ENCODE measurements at regions not wholly inside any gene's neighbourhood (a gene's known extent, or its start where the extent isn't known, plus 50 kb on each side); places are given as distances from the start of the nearest gene placed in this dataset.

DNA sequence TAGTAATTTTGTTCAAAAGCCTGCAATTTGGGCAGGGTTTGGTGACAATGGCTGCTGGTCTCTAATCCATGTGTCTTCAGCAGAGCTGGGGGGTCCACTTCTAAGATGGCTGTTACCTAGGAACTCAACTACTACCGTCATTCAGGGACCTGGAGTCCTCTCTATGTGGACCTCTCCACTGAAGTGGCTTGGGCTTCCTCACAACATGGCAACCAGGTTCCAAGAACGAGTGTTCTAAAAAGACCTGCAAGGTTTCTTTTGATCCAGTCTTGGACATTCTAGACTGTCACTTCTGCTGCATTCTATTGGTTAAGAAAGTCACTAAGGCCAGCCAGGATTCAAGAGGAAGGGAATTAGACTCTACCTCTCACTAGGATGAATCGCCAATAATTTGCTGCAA, 387.0 kb downstream of the NXPE2 start:
- TF ChIP-seq, protein P1, sequence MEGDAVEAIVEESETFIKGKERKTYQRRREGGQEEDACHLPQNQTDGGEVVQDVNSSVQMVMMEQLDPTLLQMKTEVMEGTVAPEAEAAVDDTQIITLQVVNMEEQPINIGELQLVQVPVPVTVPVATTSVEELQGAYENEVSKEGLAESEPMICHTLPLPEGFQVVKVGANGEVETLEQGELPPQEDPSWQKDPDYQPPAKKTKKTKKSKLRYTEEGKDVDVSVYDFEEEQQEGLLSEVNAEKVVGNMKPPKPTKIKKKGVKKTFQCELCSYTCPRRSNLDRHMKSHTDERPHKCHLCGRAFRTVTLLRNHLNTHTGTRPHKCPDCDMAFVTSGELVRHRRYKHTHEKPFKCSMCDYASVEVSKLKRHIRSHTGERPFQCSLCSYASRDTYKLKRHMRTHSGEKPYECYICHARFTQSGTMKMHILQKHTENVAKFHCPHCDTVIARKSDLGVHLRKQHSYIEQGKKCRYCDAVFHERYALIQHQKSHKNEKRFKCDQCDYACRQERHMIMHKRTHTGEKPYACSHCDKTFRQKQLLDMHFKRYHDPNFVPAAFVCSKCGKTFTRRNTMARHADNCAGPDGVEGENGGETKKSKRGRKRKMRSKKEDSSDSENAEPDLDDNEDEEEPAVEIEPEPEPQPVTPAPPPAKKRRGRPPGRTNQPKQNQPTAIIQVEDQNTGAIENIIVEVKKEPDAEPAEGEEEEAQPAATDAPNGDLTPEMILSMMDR (IDR thresholded peaks at IDR 0.05; ENCODE audit: low read depth, low read length), result no peak
- no peak for DNase-seq (ENCODE audit: extremely low read depth, low read depth)

DNA sequence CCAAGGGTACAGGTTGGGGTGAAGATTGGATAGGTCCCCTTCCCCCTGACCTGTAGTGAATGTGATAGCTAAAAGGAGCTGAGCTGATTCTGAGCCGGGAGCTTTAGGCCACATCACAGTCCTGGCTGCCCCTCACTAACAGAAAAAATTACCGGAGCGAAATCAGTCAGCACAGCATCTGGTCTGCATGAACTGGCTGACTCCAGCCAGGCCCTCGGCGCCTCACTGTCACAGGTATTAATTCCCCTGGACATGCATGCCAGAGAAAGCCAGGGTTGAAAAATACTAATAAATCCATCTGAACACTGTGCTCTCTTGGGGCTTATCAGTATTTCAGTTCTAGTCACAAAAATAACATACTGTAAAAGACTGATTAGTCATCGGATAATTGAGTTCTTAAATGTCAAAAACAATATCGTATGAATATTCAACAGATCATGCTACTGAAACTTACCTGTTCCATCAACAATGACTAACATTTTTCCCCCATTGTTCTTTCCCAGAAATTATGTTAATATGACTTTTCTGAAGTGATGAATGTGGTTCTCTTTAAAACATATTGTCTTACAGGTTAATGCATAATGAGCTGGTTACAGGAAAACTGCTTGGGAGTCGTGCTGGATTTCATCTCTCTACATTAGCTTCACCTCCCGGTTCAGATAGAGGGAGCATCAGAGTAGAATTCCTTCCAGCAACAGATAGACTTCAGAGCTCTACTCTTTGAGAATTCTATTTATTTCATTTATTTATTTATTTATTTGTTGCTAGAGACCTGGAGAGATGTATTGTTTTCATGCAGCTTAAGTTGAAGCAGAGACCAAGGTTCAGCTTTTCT, 387.7 kb downstream of the NXPE2 start:
- TF ChIP-seq, protein P1 (IDR thresholded peaks at IDR 0.05; ENCODE audit: low read depth, low read length), result no peak
- no peak for DNase-seq (ENCODE audit: extremely low read depth, low read depth)

DNA sequence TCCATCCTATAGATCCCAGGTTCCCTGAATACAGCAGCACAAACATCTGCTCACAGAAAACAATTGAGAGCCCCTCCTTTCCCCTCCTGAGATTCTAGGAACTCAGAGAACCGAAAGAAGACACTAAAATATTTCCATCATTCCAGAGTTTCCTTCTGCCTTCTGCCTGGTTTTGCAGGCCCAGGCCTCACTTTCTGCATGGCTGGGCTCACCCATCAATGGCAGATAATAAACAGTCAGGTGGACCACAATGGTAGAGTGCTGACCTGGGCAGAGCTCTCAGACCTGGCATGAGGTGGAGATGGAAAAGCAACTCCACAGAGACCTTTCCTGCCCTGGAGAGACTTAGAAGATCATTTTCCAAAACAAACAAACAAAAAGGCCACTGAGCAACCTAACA, 389.1 kb downstream of the NXPE2 start:
- DNase-seq (ENCODE audit: extremely low read depth, low read depth), result no peak
- TF ChIP-seq, protein P1 (IDR thresholded peaks at IDR 0.05; ENCODE audit: low read depth, low read length), result no peak

DNA sequence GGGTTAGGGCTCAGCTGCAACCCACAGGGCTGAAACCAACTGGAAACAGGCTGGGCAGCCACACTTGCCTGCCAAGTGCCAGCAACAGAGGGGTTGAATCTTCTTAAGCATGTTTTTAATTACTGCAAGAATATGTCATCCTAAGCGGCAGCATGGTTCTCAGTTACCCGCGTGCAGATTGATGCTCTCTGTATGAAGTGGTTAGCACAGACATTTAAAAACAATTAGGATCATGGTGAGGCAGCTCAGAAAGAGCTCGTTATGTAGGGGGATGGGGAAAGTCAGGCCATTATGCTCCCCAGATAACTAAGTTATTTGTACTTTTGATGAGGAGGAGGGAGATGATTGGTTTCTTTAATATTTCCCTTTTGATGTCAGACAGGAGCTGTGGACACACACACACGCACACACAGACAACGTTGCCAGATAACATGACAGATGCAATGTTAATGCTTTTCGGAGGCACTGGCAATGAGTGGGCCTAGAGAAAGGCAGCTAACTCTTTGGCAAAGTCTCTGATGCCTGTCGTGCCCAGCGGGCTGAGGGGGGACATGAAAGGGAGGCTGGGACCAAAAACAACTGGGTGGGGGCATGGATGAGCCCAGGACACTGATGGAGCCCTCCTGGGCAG, 389.7 kb downstream of the NXPE2 start:
- DNase-seq (ENCODE audit: extremely low read depth, low read depth), result no peak
- TF ChIP-seq, protein P1 (IDR thresholded peaks at IDR 0.05; ENCODE audit: low read depth, low read length), result no peak

DNA sequence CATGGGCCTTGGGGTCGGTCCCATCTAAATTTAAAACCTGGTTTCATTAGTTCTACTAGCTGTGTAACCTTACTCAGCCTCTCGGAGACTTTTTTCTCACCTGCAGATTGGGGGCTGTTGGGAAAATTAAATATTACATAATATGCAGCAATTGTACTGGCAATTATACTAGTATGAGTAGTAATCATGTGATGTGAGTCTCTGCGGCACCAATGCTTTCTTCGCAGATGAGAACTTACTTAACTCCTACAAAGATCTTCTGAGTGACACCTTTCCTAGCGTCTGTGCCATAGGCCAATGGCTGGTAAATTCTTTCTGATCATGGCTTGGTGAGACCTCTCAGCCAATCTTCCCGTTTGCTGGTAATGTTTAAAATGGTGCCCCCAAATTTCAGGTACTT, 391.3 kb downstream of the NXPE2 start:
- no peak for DNase-seq (ENCODE audit: extremely low read depth, low read depth)
- TF ChIP-seq, protein P1 (IDR thresholded peaks at IDR 0.05; ENCODE audit: low read depth, low read length), result no peak

DNA sequence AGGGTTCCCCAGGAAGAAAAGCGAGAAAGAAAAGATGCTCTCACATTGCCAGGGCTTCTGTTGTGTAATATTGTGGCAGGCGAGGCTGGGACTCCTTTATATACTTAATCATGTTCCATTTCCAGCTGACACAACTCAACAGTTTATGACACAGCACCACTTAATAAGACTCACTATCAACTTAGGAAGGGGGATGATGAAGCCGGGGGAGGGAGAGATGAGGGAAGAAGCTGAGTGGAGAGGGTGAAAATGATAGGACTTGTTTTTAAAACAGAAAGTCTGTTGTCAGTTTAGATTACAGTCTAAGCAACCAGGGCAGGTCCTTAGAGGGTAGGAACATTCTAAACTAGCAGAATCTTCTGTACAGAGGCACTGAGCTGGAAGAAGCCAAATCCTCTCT, 397.0 kb downstream of the NXPE2 start:
- no peak for DNase-seq (ENCODE audit: extremely low read depth, low read depth)
- TF ChIP-seq, protein P1 (IDR thresholded peaks at IDR 0.05; ENCODE audit: low read depth, low read length), result no peak

DNA sequence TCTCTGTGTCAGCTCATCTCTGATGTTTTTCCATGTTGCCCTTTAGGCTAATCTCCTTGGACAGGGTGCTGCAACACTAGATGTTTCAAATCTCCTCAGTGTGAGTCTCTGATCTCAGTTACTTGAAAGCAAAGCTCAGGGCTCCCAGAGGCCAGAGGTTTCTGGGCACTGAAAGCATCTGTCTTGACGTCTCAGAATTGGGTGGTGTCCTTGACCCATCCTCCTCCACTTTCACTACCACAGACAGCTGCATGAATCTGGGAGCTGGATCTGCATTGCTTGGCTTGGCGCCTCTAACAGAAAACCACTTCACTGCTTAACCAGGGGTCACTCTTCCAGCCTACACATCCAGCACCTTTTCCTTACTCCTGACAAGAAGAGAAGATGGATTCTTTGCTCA, 399.4 kb downstream of the NXPE2 start:
- no peak for DNase-seq (ENCODE audit: extremely low read depth, low read depth)
- TF ChIP-seq, protein P1 (IDR thresholded peaks at IDR 0.05; ENCODE audit: low read depth, low read length), result no peak
